ENCODE measurements at regions not wholly inside any gene's neighbourhood (a gene's known extent, or its start where the extent isn't known, plus 50 kb on each side); places are given as distances from the start of the nearest gene placed in this dataset.

- TF ChIP-seq EZH2 (IDR thresholded peaks at IDR 0.05; ENCODE audit: borderline replicate concordance, low read length) (no peak), CTCF (IDR thresholded peaks at IDR 0.05; ENCODE audit: low read length) (no peak)
Measured at GRCh38 chr7:128171342-128171918, 69.6 kb upstream of the LEP start.

Data from OCI-LY1 (cell line).